ENCODE measurements at regions not wholly inside any gene's neighbourhood (a gene's known extent, or its start where the extent isn't known, plus 50 kb on each side); places are given as distances from the start of the nearest gene placed in this dataset.

- H3K9ac ChIP-seq (replicated peaks; ENCODE audit: extremely low read depth, insufficient read depth, low read length): no peak overlapping the region
- H3K4me2 ChIP-seq (ENCODE audit: insufficient read depth, low read length): peak overlapping the region; percentile 24
- intact Hi-C loops (cut with micrococcal nuclease) (loop anchor here (1.0 to 2.0 kb wide), 2 partner anchors 39 to 54 kb away; no protein-coding TSS in a partner anchor), dilution Hi-C loops (cut with MboI; ENCODE audit: extremely low pct_ligation_motif_present, low sequenced_read_pairs) (no loop called here)
- no peaks in the 10 kb centered on the region for H3K36me3 ChIP-seq (ENCODE audit: control insufficient read depth in 2 of 2, extremely low read depth in 1 of 2, insufficient read depth in 2 of 2, low read length in 2 of 2)
- POLR2A ChIA-PET: no interaction called here
- no peaks in the 10 kb centered on the region for H3K79me2 ChIP-seq (ENCODE audit: control insufficient read depth, insufficient read depth, low read length)
- H2AFZ ChIP-seq (ENCODE audit: low read depth, low read length): no peak overlapping the region
- no peak overlapping the region for H3K4me3 ChIP-seq (replicated peaks in 1 of 3; ENCODE audit: insufficient read depth in 1 of 3, low read depth in 1 of 3, low read length in 3 of 3)
- peak; percentile 62 for FAIRE-seq
- H3K27me3 ChIP-seq (ENCODE audit: control insufficient read depth in 2 of 2, insufficient read depth in 2 of 2, low read length in 2 of 2): no peaks in the 10 kb centered on the region
- peaks cover 11% of the 10 kb centered on the region for H3K4me1 ChIP-seq (ENCODE audit: control insufficient read depth, extremely low read depth, insufficient read depth, low read length)
- H3K9me1 ChIP-seq (replicated peaks; ENCODE audit: control insufficient read depth, extremely low read depth, insufficient read depth, low read length): no peaks in the 10 kb centered on the region
- peak; percentile 94 for DNase-seq (ENCODE audit: low read depth, low spot score)
- H3K9me3 ChIP-seq (replicated peaks; ENCODE audit: control insufficient read depth, insufficient read depth, low read length): no peaks in the 10 kb centered on the region
- peak overlapping the region; percentile 45 for H3K27ac ChIP-seq (ENCODE audit: insufficient read depth, low read depth, low read length)
- TF ChIP-seq POLR2A (IDR thresholded peaks at IDR 0.05; ENCODE audit: low read depth, low read length) (no peak), CTCF (IDR thresholded peaks at IDR 0.05; ENCODE audit: extremely low read depth in 1 of 2, insufficient read depth in 1 of 2, low read depth in 1 of 2, low read length in 2 of 2) (no peak), GATA2 (IDR thresholded peaks at IDR 0.05; ENCODE audit: insufficient read depth, insufficient read length, low read depth, low read length) (peak; percentile 19), MYC (IDR thresholded peaks at IDR 0.05; ENCODE audit: low read depth, low read length) (no peak), EZH2 (IDR thresholded peaks at IDR 0.05; ENCODE audit: borderline replicate concordance, low read depth, low read length, severe bottlenecking) (no peak), MAX (IDR thresholded peaks at IDR 0.05; ENCODE audit: insufficient read depth, insufficient read length) (no peak), POLR2AphosphoS5 (IDR thresholded peaks at IDR 0.05; ENCODE audit: insufficient read depth, low read depth, low read length) (no peak), FOS (IDR thresholded peaks at IDR 0.05; ENCODE audit: borderline replicate concordance, insufficient read depth, low read length) (peak; percentile 49)
- BruUV-seq (replicated peaks): no TSS peak
- CTCF ChIA-PET: interaction anchor here (0.8 to 3.0 kb wide), 3 partner anchors 12 to 26 kb away, joined by 3 to 14 read pairs (median 3); no protein-coding TSS in a partner anchor
- H4K20me1 ChIP-seq (replicated peaks; ENCODE audit: control insufficient read depth, extremely low read depth, insufficient read depth, low read length): no peaks in the 10 kb centered on the region
Measured at GRCh38 chr1:194024659-194025058, 838.2 kb upstream of the B3GALT2 start.
